Hepatocyte (in vitro differentiated cells): ENCODE measurements at regions not wholly inside any gene's neighbourhood (a gene's known extent, or its start where the extent isn't known, plus 50 kb on each side); places are given as distances from the start of the nearest gene placed in this dataset.

Experiments used
- DNase-seq: peaks from one replicate; pipeline ENCODE4 v3.0.0-alpha.2; 2016; ENCODE audit warnings: low spot score
- H2AFZ ChIP-seq: fragments of 200-600 bp; sonication (generic); 2 replicates; pipeline ENCODE4 v1.6.0; 2016; ENCODE audit warnings: antibody characterized with exemption, mild to moderate bottlenecking
- H3K27ac ChIP-seq: fragments of 200-600 bp; sonication (generic); 2 replicates; pipeline ENCODE4 v1.5.1; 2016; ENCODE audit warnings: mild to moderate bottlenecking
- H3K27me3 ChIP-seq: fragments of 200-600 bp; sonication (generic); 2 replicates; pipeline ENCODE4 v1.6.1; 2016
- H3K36me3 ChIP-seq: fragments of 200-600 bp; sonication (generic); replicated peaks from 2 replicates; pipeline ENCODE4 v1.5.1; 2016; ENCODE audit warnings: low read depth; ENCODE audit not compliant: insufficient read depth
- H3K4me1 ChIP-seq: fragments of 200-600 bp; sonication (generic); 2 replicates; pipeline ENCODE4 v1.5.1; 2016; ENCODE audit warnings: mild to moderate bottlenecking, moderate library complexity; ENCODE audit not compliant: insufficient read depth
- H3K4me2 ChIP-seq: fragments of 200-600 bp; sonication (generic); 2 replicates; pipeline ENCODE4 v1.6.0; 2016
- H3K4me3 ChIP-seq: fragments of 200-600 bp; sonication (generic); 2 replicates; pipeline ENCODE4 v1.5.1; 2016; ENCODE audit warnings: mild to moderate bottlenecking
- H3K79me2 ChIP-seq: fragments of 200-600 bp; sonication (generic); 2 replicates; pipeline ENCODE4 v1.6.0; 2017; ENCODE audit warnings: mild to moderate bottlenecking
- H3K9me2 ChIP-seq: fragments of 200-600 bp; sonication (generic); replicated peaks from 2 replicates; pipeline ENCODE4 v1.6.0; 2017; ENCODE audit warnings: mild to moderate bottlenecking; ENCODE audit not compliant: insufficient read depth
- H3K9me3 ChIP-seq: fragments of 200-600 bp; sonication (generic); 2 replicates; pipeline ENCODE4 v1.5.1; 2016; ENCODE audit warnings: low read depth, mild to moderate bottlenecking
- H4K20me1 ChIP-seq: fragments of 200-600 bp; sonication (generic); 2 replicates; pipeline ENCODE4 v1.6.0; 2016; ENCODE audit warnings: mild to moderate bottlenecking; ENCODE audit not compliant: insufficient read depth, poor library complexity, severe bottlenecking
- EZH2 ChIP-seq: fragments of 200-600 bp; sonication (generic); IDR thresholded peaks from 2 replicates; pipeline ENCODE4 v1.6.1; 2016; ENCODE audit warnings: antibody characterized with exemption, mild to moderate bottlenecking, borderline replicate concordance
- EZH2phosphoT487 ChIP-seq: fragments of 200-600 bp; sonication (generic); IDR thresholded peaks from one replicate; pipeline ENCODE4 v1.6.1; 2018; ENCODE audit warnings: antibody characterized with exemption, mild to moderate bottlenecking, low read depth, moderate library complexity; ENCODE audit not compliant: unreplicated experiment, severe bottlenecking
- WGBS: methylation state at CpG from one replicate; pipeline ENCODE4 v1.1.6; 2016; ENCODE audit warnings: low lambda C conversion rate; ENCODE audit errors: missing lambda C conversion rate; 5-methylcytosine and 5-hydroxymethylcytosine counted together
- TF ChIP-seq, protein P1 (sequence below): fragments of 200-600 bp; sonication (generic); IDR thresholded peaks from 2 replicates; pipeline ENCODE4 v1.5.1; 2016; ENCODE audit warnings: antibody characterized with exemption, mild to moderate bottlenecking; ENCODE audit not compliant: poor library complexity

DNA sequence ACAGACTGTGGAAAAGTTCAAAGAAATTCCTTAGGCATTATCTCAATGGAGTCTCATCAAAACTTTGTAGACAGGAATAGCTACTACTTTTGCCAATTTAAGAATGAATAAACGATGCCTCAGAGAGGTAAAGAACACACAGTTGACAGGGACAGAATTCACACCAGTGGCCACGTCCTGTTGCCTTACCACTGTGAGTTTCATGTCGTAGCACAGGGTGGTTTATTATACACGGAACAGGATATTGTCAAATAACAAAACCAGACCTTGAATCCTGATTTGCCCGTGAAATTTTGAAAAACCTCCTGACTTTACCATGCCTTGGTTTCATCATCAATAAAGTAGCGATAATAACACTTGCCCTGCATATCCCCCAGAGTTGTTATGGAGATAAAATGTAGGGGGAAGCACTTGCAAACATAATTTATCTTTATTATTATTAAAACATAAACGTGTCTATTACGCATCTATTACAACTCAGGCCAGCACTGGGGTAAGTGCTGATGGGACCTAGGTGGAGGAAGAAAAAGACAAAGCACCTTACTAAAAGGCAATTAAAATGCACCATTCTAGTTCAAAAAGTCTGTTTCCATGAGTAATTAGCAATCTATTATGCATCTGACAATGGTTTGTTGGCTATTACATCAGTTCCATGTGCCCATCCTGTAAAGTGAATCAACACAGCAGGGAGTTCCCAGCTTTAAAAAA, 408.1 kb upstream of the RUNX1 start:
- TF ChIP-seq EZH2 (no peak), EZH2phosphoT487 (no peak)
- TF ChIP-seq, protein P1, sequence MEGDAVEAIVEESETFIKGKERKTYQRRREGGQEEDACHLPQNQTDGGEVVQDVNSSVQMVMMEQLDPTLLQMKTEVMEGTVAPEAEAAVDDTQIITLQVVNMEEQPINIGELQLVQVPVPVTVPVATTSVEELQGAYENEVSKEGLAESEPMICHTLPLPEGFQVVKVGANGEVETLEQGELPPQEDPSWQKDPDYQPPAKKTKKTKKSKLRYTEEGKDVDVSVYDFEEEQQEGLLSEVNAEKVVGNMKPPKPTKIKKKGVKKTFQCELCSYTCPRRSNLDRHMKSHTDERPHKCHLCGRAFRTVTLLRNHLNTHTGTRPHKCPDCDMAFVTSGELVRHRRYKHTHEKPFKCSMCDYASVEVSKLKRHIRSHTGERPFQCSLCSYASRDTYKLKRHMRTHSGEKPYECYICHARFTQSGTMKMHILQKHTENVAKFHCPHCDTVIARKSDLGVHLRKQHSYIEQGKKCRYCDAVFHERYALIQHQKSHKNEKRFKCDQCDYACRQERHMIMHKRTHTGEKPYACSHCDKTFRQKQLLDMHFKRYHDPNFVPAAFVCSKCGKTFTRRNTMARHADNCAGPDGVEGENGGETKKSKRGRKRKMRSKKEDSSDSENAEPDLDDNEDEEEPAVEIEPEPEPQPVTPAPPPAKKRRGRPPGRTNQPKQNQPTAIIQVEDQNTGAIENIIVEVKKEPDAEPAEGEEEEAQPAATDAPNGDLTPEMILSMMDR = no peak
- Histone ChIP-seq H3K9me3 (no peaks in the 10 kb centered on the region), H3K27me3 (no peaks in the 10 kb centered on the region), H3K4me3 (no peak overlapping the region), H3K36me3 (no peaks in the 10 kb centered on the region), H3K27ac (no peak overlapping the region), H4K20me1 (no peaks in the 10 kb centered on the region), H3K79me2 (no peaks in the 10 kb centered on the region), H3K4me1 (no peaks in the 10 kb centered on the region), H3K4me2 (no peak overlapping the region), H3K9me2 (no peaks in the 10 kb centered on the region), H2AFZ (no peak overlapping the region)
- 88% methylated on average over 8 of the region's 8 CpGs for WGBS
- DNase-seq = no peak

DNA sequence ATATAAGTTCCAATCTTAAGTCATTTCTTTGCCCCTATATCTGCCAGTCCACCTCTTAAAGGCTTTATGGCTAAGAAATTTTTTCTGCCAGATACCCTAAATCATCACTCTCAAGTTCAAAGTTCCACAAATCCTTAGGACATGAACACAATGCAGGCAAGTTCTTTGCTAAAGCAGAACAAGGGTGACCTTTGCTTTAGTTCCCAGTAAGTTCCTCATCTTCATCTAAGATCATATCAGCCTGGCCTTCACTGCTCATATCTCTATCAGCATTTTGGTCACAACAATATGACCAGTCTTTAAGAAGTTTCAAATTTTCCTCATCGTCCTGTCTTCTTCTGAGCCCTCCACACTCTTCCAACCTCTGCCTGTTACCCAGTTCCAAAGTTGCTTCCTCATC, 402.2 kb upstream of the RUNX1 start:
- WGBS = 89% methylated on average over 1 of the region's 1 CpG
- Histone ChIP-seq H3K36me3 (no peaks in the 10 kb centered on the region), H4K20me1 (no peaks in the 10 kb centered on the region), H3K4me1 (no peaks in the 10 kb centered on the region), H3K27me3 (no peaks in the 10 kb centered on the region), H3K27ac (no peak overlapping the region), H3K9me2 (no peaks in the 10 kb centered on the region), H3K4me3 (no peak overlapping the region), H3K4me2 (no peak overlapping the region), H3K79me2 (no peaks in the 10 kb centered on the region), H3K9me3 (no peaks in the 10 kb centered on the region), H2AFZ (no peak overlapping the region)
- DNase-seq = no peak
- TF ChIP-seq, protein P1 = no peak
- TF ChIP-seq EZH2 = no peak
- TF ChIP-seq EZH2phosphoT487 = no peak

DNA sequence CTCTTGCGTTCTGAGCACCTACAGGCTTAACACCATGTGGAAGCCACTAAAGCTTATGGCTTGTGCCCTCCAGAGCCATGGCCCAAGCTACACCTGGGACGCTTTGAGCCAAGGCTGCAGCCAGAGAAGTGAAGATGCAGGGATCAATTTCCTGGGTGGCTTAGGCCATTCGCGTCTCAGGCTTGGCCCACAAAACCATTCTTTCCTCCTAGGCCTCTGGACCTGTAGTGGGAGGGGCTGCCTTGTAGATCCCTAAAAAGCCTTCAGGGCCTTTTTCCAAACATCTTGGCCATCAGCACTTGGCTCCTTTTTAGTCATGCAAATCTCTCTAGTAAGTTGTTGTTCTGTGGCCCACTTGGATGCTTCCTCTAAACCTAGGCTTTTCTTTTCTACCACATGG, 401.7 kb upstream of the RUNX1 start:
- Histone ChIP-seq H3K4me3 (no peak overlapping the region), H3K27me3 (no peaks in the 10 kb centered on the region), H3K9me3 (no peaks in the 10 kb centered on the region), H4K20me1 (no peaks in the 10 kb centered on the region), H3K4me1 (no peaks in the 10 kb centered on the region), H3K79me2 (no peaks in the 10 kb centered on the region), H2AFZ (no peak overlapping the region), H3K4me2 (no peak overlapping the region), H3K27ac (no peak overlapping the region), H3K9me2 (no peaks in the 10 kb centered on the region), H3K36me3 (no peaks in the 10 kb centered on the region)
- TF ChIP-seq, protein P1 = no peak
- no peak for TF ChIP-seq EZH2
- no peak for TF ChIP-seq EZH2phosphoT487
- 89% methylated on average over 4 of the region's 4 CpGs for whole genome bisulfite sequencing
- no peak for DNase-seq

DNA sequence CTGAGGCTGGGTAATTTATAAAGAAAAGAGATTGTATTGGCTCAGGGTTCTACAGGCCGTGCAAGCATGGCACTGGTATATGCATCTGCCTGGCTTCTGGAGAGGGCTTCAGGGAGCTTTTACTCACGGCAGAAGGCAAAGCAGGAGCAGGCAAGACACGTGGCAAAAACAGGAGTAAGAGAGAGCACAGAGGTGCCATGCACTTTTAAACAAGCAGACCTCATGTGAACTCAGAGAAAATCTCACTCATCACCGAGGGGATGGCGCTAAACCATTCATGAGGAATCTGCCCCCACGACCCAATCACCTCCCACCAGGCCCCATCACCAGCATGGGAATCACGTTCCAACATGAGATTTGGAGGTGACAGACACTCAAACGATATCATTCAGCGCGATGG, 400.7 kb upstream of the RUNX1 start:
- no peaks in the 10 kb centered on the region for H3K9me3 ChIP-seq
- H3K27ac ChIP-seq = no peak overlapping the region
- no peak overlapping the region for H3K4me3 ChIP-seq
- H3K4me2 ChIP-seq = no peak overlapping the region
- DNase-seq = no peak
- no peaks in the 10 kb centered on the region for H3K79me2 ChIP-seq
- 91% methylated on average over 10 of the region's 10 CpGs for WGBS
- no peak for TF ChIP-seq EZH2
- TF ChIP-seq, protein P1 = no peak
- no peak for TF ChIP-seq EZH2phosphoT487
- no peaks in the 10 kb centered on the region for H3K9me2 ChIP-seq
- no peaks in the 10 kb centered on the region for H3K36me3 ChIP-seq
- H3K27me3 ChIP-seq = no peaks in the 10 kb centered on the region
- no peaks in the 10 kb centered on the region for H4K20me1 ChIP-seq
- no peaks in the 10 kb centered on the region for H3K4me1 ChIP-seq
- no peak overlapping the region for H2AFZ ChIP-seq
